DND-41 (cell line): ENCODE measurements at regions not wholly inside any gene's neighbourhood (a gene's known extent, or its start where the extent isn't known, plus 50 kb on each side); places are given as distances from the start of the nearest gene placed in this dataset.

ENCODE experiments used
- ATAC-seq: fragments of 200-7000 bp; cut with Tn5 transposase; 3 replicates; pipeline ENCODE4 v1.9.1; 2021; ENCODE audit warnings: low read depth; ENCODE audit not compliant: insufficient read depth
- DNase-seq: peaks from one replicate; pipeline ENCODE4 v3.0.0-alpha.2; 2020
- H2AFZ ChIP-seq: 2 replicates; pipeline ENCODE4 v1.6.0; 2012; ENCODE audit warnings: low read depth, low read length
- H3K27ac ChIP-seq: 2 replicates; pipeline ENCODE4 v1.5.1; 2012; ENCODE audit warnings: low read length, inconsistent platforms
- H3K27me3 ChIP-seq: fragments of 200-600 bp; sonication (generic); 2 replicates; pipeline ENCODE4 v1.6.0; 2012; ENCODE audit warnings: low read length, mild to moderate bottlenecking, inconsistent platforms; ENCODE audit not compliant: insufficient read depth, poor library complexity
- H3K36me3 ChIP-seq: 2 replicates; pipeline ENCODE4 v1.5.1; 2012; ENCODE audit warnings: low read length, inconsistent platforms; ENCODE audit not compliant: insufficient read depth
- H3K4me1 ChIP-seq: 2 replicates; pipeline ENCODE4 v1.5.1; 2012; ENCODE audit warnings: mild to moderate bottlenecking, low read length; ENCODE audit not compliant: insufficient read depth
- H3K4me2 ChIP-seq: 2 replicates; pipeline ENCODE4 v1.6.0; 2012; ENCODE audit warnings: mild to moderate bottlenecking, moderate library complexity, low read length, inconsistent platforms; ENCODE audit not compliant: insufficient read depth
- H3K4me3 ChIP-seq, 2 experiments: fragments of 200-600 bp in 1 of 2; shearing (Covaris generic) in 1 of 2; 2 replicates each; pipeline ENCODE4 v1.5.1; 2012 to 2016; ENCODE audit warnings: inconsistent platforms in 2 of 2, low read length in 2 of 2, mild to moderate bottlenecking in 2 of 2, low read depth in 1 of 2, moderate library complexity in 1 of 2
- H3K79me2 ChIP-seq: 2 replicates; pipeline ENCODE4 v1.6.0; 2012; ENCODE audit warnings: low read length, inconsistent platforms; ENCODE audit not compliant: insufficient read depth
- H3K9ac ChIP-seq: 2 replicates; pipeline ENCODE4 v1.6.0; 2012; ENCODE audit warnings: low read depth, mild to moderate bottlenecking, inconsistent platforms, low read length, moderate library complexity
- H3K9me3 ChIP-seq: 2 replicates; pipeline ENCODE4 v1.5.1; 2012; ENCODE audit warnings: low read length, moderate library complexity, mild to moderate bottlenecking, inconsistent platforms; ENCODE audit not compliant: insufficient read depth, severe bottlenecking
- H4K20me1 ChIP-seq: 2 replicates; pipeline ENCODE4 v1.6.0; 2012; ENCODE audit warnings: low read length; ENCODE audit not compliant: insufficient read depth
- EZH2 ChIP-seq: IDR thresholded peaks from 3 replicates; pipeline ENCODE4 v1.6.1; 2012; ENCODE audit warnings: borderline replicate concordance, low read depth, mild to moderate bottlenecking, moderate library complexity, low read length, inconsistent platforms; ENCODE audit not compliant: severe bottlenecking
- TF ChIP-seq, protein P1 (sequence below): IDR thresholded peaks from 2 replicates; pipeline ENCODE4 v1.5.1; 2012; ENCODE audit warnings: borderline replicate concordance, low read length, moderate library complexity, mild to moderate bottlenecking; ENCODE audit not compliant: poor library complexity, severe bottlenecking; ENCODE audit errors: extremely low read depth

DNA sequence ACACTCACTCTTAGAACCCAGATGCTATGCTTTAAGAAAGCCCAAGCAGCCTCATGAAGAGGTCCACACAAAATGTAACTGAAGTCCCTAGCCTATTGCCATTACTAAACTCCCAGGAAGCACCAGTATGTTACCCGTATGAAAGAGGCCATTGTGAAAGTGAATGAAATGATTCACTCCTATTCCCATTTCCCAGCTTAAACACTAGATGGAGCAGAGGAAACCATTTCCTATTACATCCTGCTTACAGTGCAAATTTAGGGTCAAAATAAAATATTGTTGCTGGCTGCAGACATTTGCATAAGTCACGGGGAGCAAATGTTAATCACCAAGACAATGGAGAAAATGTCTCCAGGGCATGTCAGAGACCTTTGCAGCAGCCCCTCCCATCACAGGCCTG lies 989.7 kb upstream of the CRIM1 start:
- Histone ChIP-seq H4K20me1 (no peaks in the 10 kb centered on the region), H3K27me3 (no peaks in the 10 kb centered on the region), H3K4me2 (no peak overlapping the region), H3K4me3 (no peak overlapping the region), H2AFZ (no peak overlapping the region), H3K79me2 (no peaks in the 10 kb centered on the region), H3K9ac (no peak overlapping the region), H3K9me3 (no peaks in the 10 kb centered on the region), H3K36me3 (no peaks in the 10 kb centered on the region), H3K27ac (no peak overlapping the region), H3K4me1 (no peaks in the 10 kb centered on the region)
- DNase-seq (no peak), ATAC-seq (no peak)
- no peak for TF ChIP-seq EZH2
- TF ChIP-seq, protein P1, sequence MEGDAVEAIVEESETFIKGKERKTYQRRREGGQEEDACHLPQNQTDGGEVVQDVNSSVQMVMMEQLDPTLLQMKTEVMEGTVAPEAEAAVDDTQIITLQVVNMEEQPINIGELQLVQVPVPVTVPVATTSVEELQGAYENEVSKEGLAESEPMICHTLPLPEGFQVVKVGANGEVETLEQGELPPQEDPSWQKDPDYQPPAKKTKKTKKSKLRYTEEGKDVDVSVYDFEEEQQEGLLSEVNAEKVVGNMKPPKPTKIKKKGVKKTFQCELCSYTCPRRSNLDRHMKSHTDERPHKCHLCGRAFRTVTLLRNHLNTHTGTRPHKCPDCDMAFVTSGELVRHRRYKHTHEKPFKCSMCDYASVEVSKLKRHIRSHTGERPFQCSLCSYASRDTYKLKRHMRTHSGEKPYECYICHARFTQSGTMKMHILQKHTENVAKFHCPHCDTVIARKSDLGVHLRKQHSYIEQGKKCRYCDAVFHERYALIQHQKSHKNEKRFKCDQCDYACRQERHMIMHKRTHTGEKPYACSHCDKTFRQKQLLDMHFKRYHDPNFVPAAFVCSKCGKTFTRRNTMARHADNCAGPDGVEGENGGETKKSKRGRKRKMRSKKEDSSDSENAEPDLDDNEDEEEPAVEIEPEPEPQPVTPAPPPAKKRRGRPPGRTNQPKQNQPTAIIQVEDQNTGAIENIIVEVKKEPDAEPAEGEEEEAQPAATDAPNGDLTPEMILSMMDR: no peak

DNA sequence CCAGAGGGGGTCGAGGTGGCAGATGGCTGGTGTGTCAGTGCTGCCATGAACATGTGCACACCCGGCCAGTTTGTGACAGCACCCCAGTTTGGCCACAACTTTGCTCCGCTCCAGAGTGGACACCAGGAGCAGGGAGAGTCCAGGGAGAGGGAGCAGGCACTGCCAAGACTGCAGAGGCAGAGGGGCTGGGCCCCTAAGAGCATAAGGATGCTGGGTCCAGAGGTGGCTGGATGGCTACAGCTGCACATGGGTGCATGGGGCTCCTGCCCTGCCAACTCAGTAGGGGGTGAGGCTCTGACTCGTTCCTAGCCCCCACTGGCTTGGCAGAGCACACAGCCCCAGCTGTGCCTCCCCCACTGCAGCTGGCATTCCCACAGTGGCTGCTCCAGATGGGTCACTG lies 999.2 kb upstream of the CRIM1 start:
- Histone ChIP-seq H3K27me3 (no peaks in the 10 kb centered on the region), H3K4me1 (no peaks in the 10 kb centered on the region), H3K27ac (no peak overlapping the region), H3K9me3 (peaks cover 12% of the 10 kb centered on the region), H4K20me1 (no peaks in the 10 kb centered on the region), H3K36me3 (no peaks in the 10 kb centered on the region), H3K4me2 (no peak overlapping the region), H3K79me2 (no peaks in the 10 kb centered on the region), H3K4me3 (no peak overlapping the region), H2AFZ (no peak overlapping the region), H3K9ac (no peak overlapping the region)
- DNase-seq (no peak), ATAC-seq (no peak)
- TF ChIP-seq, protein P1: no peak
- TF ChIP-seq EZH2: no peak

DNA sequence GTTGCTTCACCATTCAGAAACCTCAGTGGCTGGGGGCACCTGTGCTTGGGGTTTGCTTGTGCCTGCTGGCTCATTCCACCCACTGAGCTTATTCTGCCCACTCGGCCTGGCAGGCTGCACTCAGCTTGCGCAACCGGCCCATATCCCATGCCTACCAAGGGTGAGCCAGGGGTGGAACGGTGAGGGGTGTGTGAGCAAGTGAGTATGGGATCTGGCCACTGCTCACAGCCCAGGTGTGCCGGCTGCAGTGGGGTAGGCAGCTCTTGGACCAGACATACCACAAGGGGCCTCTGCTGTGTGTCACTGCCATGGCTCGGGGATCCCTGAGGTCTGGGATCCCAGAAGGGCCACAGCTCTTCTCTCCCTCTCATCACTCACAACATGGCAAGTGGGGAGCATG lies 1000.5 kb upstream of the CRIM1 start:
- Histone ChIP-seq H3K27ac (no peak overlapping the region), H4K20me1 (no peaks in the 10 kb centered on the region), H2AFZ (no peak overlapping the region), H3K36me3 (no peaks in the 10 kb centered on the region), H3K9ac (no peak overlapping the region), H3K27me3 (no peaks in the 10 kb centered on the region), H3K79me2 (no peaks in the 10 kb centered on the region), H3K4me1 (no peaks in the 10 kb centered on the region), H3K4me3 (no peak overlapping the region), H3K9me3 (peaks cover 12% of the 10 kb centered on the region), H3K4me2 (no peak overlapping the region)
- TF ChIP-seq EZH2: no peak
- TF ChIP-seq, protein P1: no peak
- no peak for ATAC-seq
- no peak for DNase-seq

DNA sequence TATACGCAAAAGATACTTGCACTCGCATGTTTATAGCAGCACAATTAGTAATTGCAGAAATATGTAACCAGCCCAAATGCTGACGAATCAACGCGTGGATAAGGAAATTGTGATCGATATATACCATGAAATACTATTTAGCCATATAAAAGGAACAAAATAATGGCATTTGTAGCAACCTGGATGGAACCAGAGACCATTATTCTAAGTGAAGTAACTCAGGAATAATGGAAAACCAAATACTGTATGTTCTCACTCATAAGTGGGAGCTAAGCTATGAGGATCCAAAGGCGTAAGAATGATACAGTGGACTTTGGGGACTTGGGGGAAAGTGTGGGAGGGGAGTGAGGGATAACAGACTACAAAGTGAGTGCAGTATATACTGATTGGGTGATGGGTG lies 1008.0 kb upstream of the CRIM1 start:
- ATAC-seq (no peak), DNase-seq (no peak)
- Histone ChIP-seq H2AFZ (no peak overlapping the region), H4K20me1 (no peaks in the 10 kb centered on the region), H3K4me2 (no peak overlapping the region), H3K9me3 (no peaks in the 10 kb centered on the region), H3K4me1 (no peaks in the 10 kb centered on the region), H3K27ac (no peak overlapping the region), H3K4me3 (no peak overlapping the region), H3K36me3 (no peaks in the 10 kb centered on the region), H3K9ac (no peak overlapping the region), H3K27me3 (no peaks in the 10 kb centered on the region), H3K79me2 (no peaks in the 10 kb centered on the region)
- TF ChIP-seq, protein P1: no peak
- TF ChIP-seq EZH2: no peak
